HG02642 (cell line): ENCODE measurements at regions not wholly inside any gene's neighbourhood (a gene's known extent, or its start where the extent isn't known, plus 50 kb on each side); places are given as distances from the start of the nearest gene placed in this dataset.
A peak's percentile ranks its signal among the peaks of the same experiment; 100 is the strongest.
"Not testable (repeated sequence)": the region's sequence is repeated elsewhere in the genome, so short reads cannot be mapped to it uniquely, and the experiment has no call there.

ENCODE experiments used
- ATAC-seq: cut with Tn5 transposase; IDR thresholded peaks from one replicate; pipeline ENCODE4 v1.9.1; 2021; ENCODE audit warnings: mild to moderate bottlenecking; ENCODE audit not compliant: unreplicated experiment, poor library complexity

DNA sequence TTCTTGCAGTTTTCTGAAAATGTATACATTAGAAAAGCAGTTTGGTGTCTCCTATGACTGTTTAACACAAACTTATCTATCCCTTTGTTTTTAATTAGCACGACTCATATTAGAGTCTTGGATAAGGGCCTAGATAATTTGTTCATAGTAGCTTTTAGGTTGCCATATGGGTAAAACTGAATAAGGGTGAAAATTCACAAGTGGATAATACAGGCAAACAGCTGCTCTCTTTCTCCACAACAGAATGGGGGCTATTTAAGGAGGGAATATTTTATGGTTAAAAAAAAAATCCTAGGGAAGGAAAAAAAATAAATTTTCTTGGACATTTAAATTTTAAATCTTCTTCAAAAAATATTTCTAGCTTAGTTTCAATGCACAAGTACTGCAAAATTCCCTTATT lies 1416.1 kb downstream of the GATA3 start:
- ATAC-seq = no peak

GRCh38 chr10:9501944-9502343 lies 1447.5 kb downstream of the GATA3 start:
- ATAC-seq = no peak

DNA sequence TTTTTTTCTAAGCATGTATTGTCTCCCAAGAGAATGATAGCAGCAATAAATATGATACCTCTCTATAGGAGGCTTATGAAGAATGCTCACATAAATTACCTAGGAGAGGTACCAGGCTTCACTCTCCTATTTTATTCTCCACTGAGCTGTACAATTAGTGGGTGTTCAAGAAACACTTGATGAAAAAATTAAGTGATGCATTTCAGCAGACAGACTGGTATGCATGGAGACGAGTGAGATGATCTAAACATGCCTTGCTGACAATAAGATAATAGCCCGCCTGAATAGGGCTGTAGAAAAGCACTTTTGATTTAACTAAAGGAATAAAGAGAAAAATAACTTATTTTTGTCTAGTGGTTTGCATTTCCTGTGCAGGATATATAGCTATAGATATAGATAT lies 1449.7 kb downstream of the GATA3 start:
- no peak for ATAC-seq

- ATAC-seq = no peak
Observed at GRCh38 chr10:9505546-9505945, 1451.1 kb downstream of the GATA3 start.

DNA sequence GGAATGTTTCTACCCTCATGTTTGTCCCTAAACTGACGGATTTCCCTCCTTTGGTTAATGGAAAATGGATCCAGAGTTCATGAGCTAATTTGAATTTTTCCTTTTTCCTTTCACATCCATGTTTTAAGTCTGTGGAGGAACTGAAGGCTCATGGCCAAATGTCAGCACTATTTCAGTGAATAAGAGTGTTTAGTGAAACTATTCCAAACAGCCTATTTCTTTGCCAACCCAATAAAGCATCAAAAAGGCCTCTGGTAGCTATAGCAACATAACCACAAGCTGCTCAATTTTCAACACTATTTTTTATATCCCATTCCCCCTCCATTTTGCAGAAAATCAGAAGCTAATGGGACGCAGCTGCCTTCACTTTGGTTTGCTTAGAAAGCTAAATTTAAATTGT lies 1454.1 kb downstream of the GATA3 start:
- no peak for ATAC-seq

DNA sequence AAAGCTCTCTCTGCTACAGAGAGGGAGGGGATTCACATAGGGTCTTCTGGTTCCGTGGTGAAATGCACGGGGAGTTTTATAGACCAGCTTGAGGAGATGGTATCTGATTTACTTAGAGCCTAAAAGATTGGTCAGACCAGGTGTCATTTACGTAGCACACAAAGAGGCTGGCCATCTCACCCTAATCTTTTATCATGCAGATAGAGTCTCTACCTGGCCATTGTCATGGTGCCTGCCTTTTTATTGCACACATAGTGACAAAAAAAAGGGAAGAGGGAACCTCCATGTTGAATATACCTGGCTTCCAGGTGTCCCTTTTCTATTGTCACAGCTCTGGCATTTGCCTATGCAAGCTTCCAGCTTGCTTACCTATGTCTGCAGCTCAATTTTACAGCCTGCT lies 1456.1 kb downstream of the GATA3 start:
- no peak for ATAC-seq

GRCh38 chr10:9515922-9516321 lies 1461.4 kb downstream of the GATA3 start:
- ATAC-seq = no peak

GRCh38 chr10:9535744-9536143 lies 1481.3 kb downstream of the GATA3 start:
- peak; percentile 80 for ATAC-seq

DNA sequence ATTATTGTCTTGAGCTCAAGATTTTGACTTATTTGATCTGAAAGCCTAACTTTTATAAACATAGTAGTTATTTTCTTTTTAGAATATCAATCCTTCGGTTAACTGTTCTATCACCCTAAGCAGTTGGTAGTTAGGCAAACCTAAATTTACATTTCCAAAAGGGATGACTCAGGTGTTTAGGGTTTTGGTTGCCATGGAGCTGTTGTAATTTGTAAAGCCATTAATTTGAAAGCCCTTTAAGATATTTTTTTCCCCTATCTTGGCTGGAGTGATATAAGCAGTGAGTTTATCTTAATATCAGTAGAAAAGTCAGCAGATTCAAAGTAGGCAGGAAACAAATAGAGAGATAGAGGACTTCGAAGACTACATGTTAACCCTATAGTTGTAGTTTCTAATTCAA lies 1472.6 kb upstream of the CELF2 start:
- ATAC-seq = no peak

DNA sequence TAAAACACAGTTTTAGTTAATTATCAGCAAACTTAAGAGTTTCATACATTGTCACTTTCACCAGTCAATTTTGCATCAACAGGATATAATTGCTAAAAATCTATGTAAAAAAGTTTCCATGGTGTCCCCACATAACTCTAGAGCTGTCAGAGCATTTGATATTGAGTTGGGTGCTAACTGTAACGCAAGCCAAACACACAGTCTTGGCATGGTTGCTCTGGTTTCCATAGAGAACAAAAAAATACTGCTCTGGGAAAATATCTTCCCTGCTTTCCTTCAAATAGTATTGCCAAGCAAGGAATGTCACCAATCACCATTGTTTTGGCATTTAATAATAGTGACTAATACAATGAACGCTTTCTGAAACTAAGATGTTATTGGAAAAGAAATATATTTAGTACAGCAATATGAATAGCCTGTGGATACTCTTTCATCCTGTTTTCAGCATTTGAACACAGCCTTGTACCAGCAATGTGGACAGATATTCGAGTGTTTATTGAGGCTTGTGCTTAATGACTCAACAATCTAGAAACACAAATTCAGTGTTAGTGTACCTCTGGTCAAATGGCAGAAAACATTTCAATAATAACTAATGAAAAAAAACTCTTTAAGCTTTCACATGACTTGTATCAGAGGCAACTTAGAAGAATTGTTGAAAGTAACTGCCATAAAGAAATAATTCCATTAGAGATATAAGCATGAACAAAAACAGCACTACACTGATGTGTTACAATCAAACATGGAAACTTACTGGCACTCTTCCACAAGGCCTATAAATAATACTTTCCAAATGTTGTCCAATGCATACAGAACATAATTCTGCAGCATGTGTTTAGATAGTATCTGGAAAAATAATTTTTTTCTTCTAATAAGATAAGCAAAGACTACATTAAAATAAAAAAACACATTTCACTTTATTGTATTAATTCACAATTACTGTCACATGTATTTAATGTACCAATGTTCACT lies 1469.5 kb upstream of the CELF2 start:
- no peak for ATAC-seq

DNA sequence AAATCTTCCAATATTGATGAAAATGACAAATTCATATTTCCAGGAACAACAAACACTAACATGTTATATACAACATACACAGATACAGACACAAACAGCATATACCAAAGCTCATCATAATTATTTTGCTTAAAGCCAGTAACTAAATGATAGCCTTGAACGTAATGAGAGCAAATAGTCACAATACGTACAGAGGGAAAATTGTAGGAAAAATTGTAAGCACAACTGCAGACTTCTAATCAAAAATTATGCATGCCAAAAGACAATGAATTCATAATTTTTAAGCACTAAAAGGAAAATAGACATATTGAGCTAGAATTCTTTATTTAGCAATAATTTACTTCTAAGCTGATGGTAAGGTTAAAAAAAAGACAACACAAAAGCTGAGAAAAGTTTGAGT lies 1466.9 kb upstream of the CELF2 start:
- ATAC-seq = no peak

DNA sequence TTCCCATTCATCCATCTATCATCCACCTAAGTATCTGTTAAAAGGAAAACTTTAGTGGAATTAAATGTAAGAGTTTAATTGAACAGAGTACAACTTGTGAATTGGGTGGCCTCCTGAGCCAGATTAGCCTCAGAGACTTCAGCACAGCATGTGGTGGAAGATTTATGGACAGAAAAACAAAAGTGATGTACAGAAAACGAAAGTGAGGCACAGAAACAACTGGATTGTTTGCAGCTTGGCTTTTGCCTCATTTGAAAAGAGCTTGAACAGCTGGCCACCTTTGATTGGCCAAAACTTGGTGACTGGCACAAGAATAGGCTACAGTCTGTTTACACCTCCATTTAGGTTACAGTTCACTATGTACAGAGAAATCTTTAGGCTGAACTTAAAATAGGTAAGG lies 1463.4 kb upstream of the CELF2 start:
- ATAC-seq = no peak

- ATAC-seq = no peak
Observed at GRCh38 chr10:9560976-9561375, 1456.7 kb upstream of the CELF2 start.

DNA sequence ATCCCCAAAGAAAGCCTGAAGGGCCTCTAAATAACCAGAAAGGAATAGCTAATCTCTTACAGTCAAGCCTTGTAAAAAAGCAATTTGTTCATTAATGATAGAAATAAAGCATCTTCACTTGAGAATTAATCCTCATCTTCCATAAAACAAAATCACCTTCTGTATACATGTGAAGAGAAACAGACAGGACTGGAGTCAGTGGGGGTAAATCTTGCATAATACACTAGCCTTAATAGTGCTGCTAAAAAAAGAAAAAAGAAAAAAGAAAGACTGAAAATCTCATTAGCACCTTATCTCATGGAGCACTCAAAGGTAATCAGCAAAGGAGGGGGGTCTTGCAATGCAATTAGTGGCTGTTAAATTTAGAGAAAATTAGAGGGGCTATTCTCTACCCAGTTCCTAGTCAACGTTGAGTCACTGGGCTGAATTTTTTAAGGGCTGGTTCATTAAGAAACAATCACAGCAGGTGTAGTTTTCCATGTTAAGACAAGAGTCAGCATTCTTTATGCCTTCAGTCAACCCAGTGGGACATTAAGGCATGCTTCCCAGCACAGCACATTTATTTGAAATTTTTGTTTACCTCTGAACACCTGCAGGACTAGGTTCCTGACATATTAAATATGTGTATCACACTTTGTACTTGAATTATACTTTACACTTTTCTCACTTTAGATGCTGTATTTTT lies 1455.7 kb upstream of the CELF2 start:
- ATAC-seq = no peak

GRCh38 chr10:9577746-9578145 lies 1439.9 kb upstream of the CELF2 start:
- ATAC-seq = no peak

DNA sequence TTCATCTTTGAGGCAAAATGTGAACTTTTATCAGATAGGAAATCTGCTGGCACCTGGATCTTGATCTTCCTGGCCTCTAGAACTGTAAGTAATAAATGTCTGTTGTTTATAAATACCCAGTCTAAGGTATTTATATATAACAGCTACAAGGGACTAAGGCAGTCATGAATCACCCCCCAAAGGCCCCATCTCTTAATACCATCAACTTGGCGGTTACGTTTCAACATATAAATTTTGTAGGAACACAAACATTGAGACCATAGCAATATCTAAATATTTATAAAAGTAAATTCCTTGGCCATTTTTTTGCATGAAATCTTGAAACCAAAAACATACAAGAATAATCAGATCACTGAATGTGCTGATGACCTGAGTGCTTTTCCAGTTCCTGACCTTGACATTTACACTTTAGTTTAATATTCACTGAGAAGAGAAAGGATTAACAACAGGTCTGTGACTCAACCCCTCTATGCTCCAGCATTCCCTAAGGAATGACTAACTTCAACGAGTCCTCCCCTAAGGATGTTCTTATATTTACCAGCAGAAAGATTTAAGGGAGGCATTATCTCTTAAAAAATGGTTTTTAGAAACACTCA lies 1438.5 kb upstream of the CELF2 start:
- ATAC-seq = no peak

GRCh38 chr10:9582803-9583202 lies 1434.9 kb upstream of the CELF2 start:
- not testable (repeated sequence) for ATAC-seq

DNA sequence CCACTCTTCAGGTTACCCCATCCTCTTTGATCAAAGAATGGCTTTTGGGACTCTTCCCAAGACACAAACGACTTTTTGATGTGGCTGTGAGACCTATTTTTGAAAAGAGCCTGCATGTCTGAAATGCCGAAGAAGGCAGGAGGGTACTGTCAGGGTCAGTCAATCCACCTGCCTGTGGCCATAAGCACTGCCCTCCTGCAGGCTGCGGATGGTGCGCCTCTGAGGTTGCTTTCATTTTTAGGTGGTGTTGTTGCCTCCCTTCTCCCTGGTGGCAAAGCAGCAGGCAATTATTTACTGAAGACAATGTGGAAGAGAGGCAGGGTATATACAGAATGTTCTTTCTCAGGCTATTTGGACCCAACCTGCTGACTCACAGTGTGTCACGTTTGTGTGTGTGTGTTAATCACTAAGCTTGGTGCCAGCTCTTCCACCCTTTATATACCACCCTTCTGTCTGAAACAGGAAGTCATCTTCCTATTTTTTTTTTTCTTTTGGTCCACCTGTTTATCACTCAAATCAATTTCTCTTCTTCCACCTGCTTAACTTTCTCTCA lies 1421.2 kb upstream of the CELF2 start:
- ATAC-seq = no peak

DNA sequence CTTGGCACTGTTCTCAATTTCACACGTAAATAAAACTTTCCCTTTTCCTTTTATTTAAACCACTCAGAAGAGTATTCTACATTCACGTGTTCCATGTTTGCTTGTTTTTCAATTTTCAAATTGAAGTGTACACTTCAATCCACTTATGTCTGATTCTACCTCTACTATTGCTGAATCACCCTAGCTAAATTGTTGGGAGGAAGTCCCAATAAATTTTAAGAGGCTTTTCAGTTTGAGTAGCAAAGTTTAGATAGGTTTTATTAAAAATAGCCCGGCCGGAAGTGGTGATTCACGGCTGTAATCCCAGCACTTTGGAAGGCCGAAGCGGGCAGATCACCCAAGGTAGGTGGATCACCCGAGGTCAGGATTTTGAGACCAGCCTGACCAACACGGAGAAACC lies 1414.7 kb upstream of the CELF2 start:
- no peak for ATAC-seq

DNA sequence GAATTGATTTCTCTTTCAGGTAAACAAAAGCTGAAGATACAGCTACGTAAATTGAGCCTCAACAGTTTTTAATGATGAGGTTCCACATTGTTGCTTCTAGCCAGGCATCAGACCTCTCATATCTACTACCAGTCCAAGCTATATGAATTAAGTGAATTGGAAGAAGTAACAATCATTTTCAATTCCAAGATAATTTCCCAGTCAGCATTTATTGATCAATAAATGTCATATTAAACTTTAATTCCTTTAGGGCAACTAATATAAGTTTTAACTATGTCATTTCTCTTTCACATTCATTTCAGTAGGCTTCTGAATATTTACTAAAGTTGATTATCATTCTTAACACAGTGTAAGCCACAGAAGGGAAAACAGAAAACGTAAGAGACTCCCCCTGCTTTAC lies 1413.7 kb upstream of the CELF2 start:
- no peak for ATAC-seq

DNA sequence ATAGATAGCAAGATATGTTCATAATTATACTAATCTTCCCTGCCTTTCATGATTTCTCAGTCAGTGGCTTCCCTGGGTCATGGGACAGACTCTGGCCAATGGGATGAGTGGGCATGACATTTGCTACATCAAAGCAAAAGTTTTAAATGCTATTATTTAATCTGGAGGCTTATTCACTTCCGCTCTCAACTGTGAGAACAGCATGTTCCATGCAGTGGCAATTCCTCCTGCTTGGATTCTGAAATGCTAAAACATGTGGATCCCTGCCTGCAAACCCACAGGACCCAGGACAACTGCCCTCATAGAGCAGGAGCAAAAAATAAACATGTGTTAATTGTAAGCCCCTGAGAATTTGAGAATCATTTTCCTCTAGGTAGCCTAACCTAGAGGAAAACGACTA lies 1412.4 kb upstream of the CELF2 start:
- ATAC-seq = no peak
